MM.1S (cell line): ENCODE measurements at regions not wholly inside any gene's neighbourhood (a gene's known extent, or its start where the extent isn't known, plus 50 kb on each side); places are given as distances from the start of the nearest gene placed in this dataset.

Source experiments
- DNase-seq: peaks from one replicate; pipeline ENCODE4 v3.0.0-alpha.2; 2015
- H2AFZ ChIP-seq: fragments of 300-600 bp; sonication (generic); 2 replicates; pipeline ENCODE4 v1.6.0; 2016; ENCODE audit warnings: antibody characterized with exemption, low read length
- H3F3A ChIP-seq: fragments of 300-600 bp; sonication (generic); 2 replicates; pipeline ENCODE4 v1.6.1; 2016; ENCODE audit warnings: mild to moderate bottlenecking, antibody characterized with exemption, low read length, moderate library complexity, mixed read lengths; ENCODE audit not compliant: insufficient read depth
- H3K27ac ChIP-seq: fragments of 300-600 bp; sonication (generic); 2 replicates; pipeline ENCODE4 v1.5.1; 2016; ENCODE audit warnings: mild to moderate bottlenecking, low read length
- H3K27me3 ChIP-seq: fragments of 300-600 bp; sonication (generic); replicated peaks from 2 replicates; pipeline ENCODE4 v1.6.0; 2016; ENCODE audit warnings: low read length; ENCODE audit not compliant: insufficient read depth
- H3K36me3 ChIP-seq: fragments of 300-600 bp; sonication (generic); replicated peaks from 2 replicates; pipeline ENCODE4 v1.6.1; 2016; ENCODE audit warnings: mild to moderate bottlenecking, low read length, mixed read lengths; ENCODE audit not compliant: insufficient read depth
- H3K4me1 ChIP-seq: fragments of 300-600 bp; sonication (generic); 2 replicates; pipeline ENCODE4 v1.6.1; 2016; ENCODE audit warnings: low read length, mixed read lengths
- H3K4me2 ChIP-seq: fragments of 300-600 bp; sonication (generic); 2 replicates; pipeline ENCODE4 v1.6.0; 2016; ENCODE audit warnings: low read depth, low read length
- H3K4me3 ChIP-seq: fragments of 300-600 bp; sonication (generic); 2 replicates; pipeline ENCODE4 v1.5.1; 2016; ENCODE audit warnings: low read length, mixed read lengths
- H3K79me2 ChIP-seq: fragments of 300-600 bp; sonication (generic); 2 replicates; pipeline ENCODE4 v1.6.1; 2016; ENCODE audit warnings: mixed run types, low read length, mixed read lengths
- H3K9ac ChIP-seq: fragments of 300-600 bp; sonication (generic); 2 replicates; pipeline ENCODE4 v1.6.1; 2016; ENCODE audit warnings: low read length, mixed read lengths
- H3K9me2 ChIP-seq: fragments of 300-600 bp; sonication (generic); replicated peaks from 2 replicates; pipeline ENCODE4 v1.6.1; 2016; ENCODE audit warnings: mild to moderate bottlenecking, low read length, mixed read lengths; ENCODE audit not compliant: insufficient read depth
- H3K9me3 ChIP-seq: fragments of 300-600 bp; sonication (generic); replicated peaks from 2 replicates; pipeline ENCODE4 v1.6.1; 2016; ENCODE audit warnings: mild to moderate bottlenecking, low read length, mixed read lengths; ENCODE audit not compliant: insufficient read depth
- H4K20me1 ChIP-seq: fragments of 300-600 bp; sonication (generic); 2 replicates; pipeline ENCODE4 v1.6.1; 2016; ENCODE audit warnings: mild to moderate bottlenecking, low read length, moderate library complexity, mixed read lengths; ENCODE audit not compliant: insufficient read depth
- EZH2 ChIP-seq: fragments of 300-600 bp; sonication (generic); optimal IDR thresholded peaks from 2 replicates; pipeline ENCODE3; 2017; ENCODE audit warnings: low read depth, mild to moderate bottlenecking, antibody characterized with exemption, low read length, mixed read lengths
- EZH2phosphoT487 ChIP-seq: fragments of 300-600 bp; sonication (generic); IDR thresholded peaks from 2 replicates; pipeline ENCODE4 v1.6.1; 2018; ENCODE audit warnings: antibody characterized with exemption, low read length
- TF ChIP-seq, protein P1 (sequence below): fragments of 300-600 bp; sonication (generic); IDR thresholded peaks from 2 replicates; pipeline ENCODE4 v1.5.1; 2016; ENCODE audit warnings: antibody characterized with exemption, low read length, mixed read lengths

DNA sequence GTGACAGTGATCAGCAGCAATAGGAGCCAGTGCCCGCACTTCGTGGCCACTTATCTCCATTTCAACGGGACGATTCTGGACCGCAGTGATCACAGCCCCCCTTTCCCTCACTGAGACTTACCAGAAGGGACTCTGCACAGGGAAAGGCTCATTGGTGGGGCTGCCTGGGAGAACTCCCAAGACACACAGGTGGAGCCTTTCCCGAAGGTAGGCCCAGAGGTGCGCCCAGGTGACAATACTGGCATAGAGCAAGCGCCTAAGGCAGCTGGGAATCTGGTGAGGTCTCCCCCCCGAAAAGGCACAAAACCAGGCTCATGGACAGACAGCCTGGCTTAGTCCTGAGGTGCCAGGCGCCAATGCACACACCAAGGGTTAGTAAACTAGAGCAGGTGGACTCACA is 318.9 kb downstream of the AJAP1 start:
- H3K4me2 ChIP-seq, result no peak overlapping the region
- H3K4me1 ChIP-seq, result no peaks in the 10 kb centered on the region
- no peaks in the 10 kb centered on the region for H3F3A ChIP-seq
- DNase-seq, result no peak
- H3K36me3 ChIP-seq, result no peaks in the 10 kb centered on the region
- H3K27me3 ChIP-seq, result peaks cover 69% of the 10 kb centered on the region
- H4K20me1 ChIP-seq, result no peaks in the 10 kb centered on the region
- no peaks in the 10 kb centered on the region for H3K79me2 ChIP-seq
- TF ChIP-seq, protein P1, sequence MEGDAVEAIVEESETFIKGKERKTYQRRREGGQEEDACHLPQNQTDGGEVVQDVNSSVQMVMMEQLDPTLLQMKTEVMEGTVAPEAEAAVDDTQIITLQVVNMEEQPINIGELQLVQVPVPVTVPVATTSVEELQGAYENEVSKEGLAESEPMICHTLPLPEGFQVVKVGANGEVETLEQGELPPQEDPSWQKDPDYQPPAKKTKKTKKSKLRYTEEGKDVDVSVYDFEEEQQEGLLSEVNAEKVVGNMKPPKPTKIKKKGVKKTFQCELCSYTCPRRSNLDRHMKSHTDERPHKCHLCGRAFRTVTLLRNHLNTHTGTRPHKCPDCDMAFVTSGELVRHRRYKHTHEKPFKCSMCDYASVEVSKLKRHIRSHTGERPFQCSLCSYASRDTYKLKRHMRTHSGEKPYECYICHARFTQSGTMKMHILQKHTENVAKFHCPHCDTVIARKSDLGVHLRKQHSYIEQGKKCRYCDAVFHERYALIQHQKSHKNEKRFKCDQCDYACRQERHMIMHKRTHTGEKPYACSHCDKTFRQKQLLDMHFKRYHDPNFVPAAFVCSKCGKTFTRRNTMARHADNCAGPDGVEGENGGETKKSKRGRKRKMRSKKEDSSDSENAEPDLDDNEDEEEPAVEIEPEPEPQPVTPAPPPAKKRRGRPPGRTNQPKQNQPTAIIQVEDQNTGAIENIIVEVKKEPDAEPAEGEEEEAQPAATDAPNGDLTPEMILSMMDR, result no peak
- TF ChIP-seq EZH2, result no peak
- no peak for TF ChIP-seq EZH2phosphoT487
- H3K9ac ChIP-seq, result no peak overlapping the region
- no peak overlapping the region for H2AFZ ChIP-seq
- H3K4me3 ChIP-seq, result no peak overlapping the region
- no peaks in the 10 kb centered on the region for H3K9me3 ChIP-seq
- no peaks in the 10 kb centered on the region for H3K9me2 ChIP-seq
- H3K27ac ChIP-seq, result no peak overlapping the region

GRCh38 chr1:4972761-4973320 is 318.4 kb downstream of the AJAP1 start:
- no peak overlapping the region for H3K27ac ChIP-seq
- no peak overlapping the region for H3K4me2 ChIP-seq
- H4K20me1 ChIP-seq, result no peaks in the 10 kb centered on the region
- H3K9me3 ChIP-seq, result no peaks in the 10 kb centered on the region
- H3K4me1 ChIP-seq, result no peaks in the 10 kb centered on the region
- no peaks in the 10 kb centered on the region for H3K9me2 ChIP-seq
- no peak for DNase-seq
- H3F3A ChIP-seq, result no peaks in the 10 kb centered on the region
- no peak overlapping the region for H3K4me3 ChIP-seq
- TF ChIP-seq, protein P1, result no peak
- no peak for TF ChIP-seq EZH2
- TF ChIP-seq EZH2phosphoT487, result no peak
- peaks cover 66% of the 10 kb centered on the region for H3K27me3 ChIP-seq
- no peaks in the 10 kb centered on the region for H3K79me2 ChIP-seq
- no peaks in the 10 kb centered on the region for H3K36me3 ChIP-seq
- no peak overlapping the region for H2AFZ ChIP-seq
- no peak overlapping the region for H3K9ac ChIP-seq

- Histone ChIP-seq H3K9me2 (no peaks in the 10 kb centered on the region), H3K27ac (no peak overlapping the region), H3K4me1 (no peaks in the 10 kb centered on the region), H3K9me3 (no peaks in the 10 kb centered on the region), H4K20me1 (no peaks in the 10 kb centered on the region), H3K36me3 (no peaks in the 10 kb centered on the region), H3K27me3 (peaks cover 66% of the 10 kb centered on the region), H3K4me3 (no peak overlapping the region), H3K4me2 (no peak overlapping the region), H2AFZ (no peak overlapping the region), H3K9ac (no peak overlapping the region), H3F3A (no peaks in the 10 kb centered on the region), H3K79me2 (no peaks in the 10 kb centered on the region)
- TF ChIP-seq EZH2phosphoT487 (no peak), EZH2 (no peak)
- TF ChIP-seq, protein P1, result no peak
- DNase-seq, result no peak
Observed at GRCh38 chr1:4971666-4972065, 317.3 kb downstream of the AJAP1 start.
